NCI-H82 (cell line): ENCODE measurements at regions not wholly inside any gene's neighbourhood (a gene's known extent, or its start where the extent isn't known, plus 50 kb on each side); places are given as distances from the start of the nearest gene placed in this dataset.

Experiments
- DNase-seq: peaks from one replicate; lab custom pipeline; 2025; lab: John Stamatoyannopoulos, UW

- no peak for DNase-seq
Measured at GRCh38 chr4:176011529-176011928, 54.1 kb upstream of the WDR17 start.

GRCh38 chr4:176013476-176014247, 52.0 kb upstream of the WDR17 start:
- DNase-seq = no peak

DNA sequence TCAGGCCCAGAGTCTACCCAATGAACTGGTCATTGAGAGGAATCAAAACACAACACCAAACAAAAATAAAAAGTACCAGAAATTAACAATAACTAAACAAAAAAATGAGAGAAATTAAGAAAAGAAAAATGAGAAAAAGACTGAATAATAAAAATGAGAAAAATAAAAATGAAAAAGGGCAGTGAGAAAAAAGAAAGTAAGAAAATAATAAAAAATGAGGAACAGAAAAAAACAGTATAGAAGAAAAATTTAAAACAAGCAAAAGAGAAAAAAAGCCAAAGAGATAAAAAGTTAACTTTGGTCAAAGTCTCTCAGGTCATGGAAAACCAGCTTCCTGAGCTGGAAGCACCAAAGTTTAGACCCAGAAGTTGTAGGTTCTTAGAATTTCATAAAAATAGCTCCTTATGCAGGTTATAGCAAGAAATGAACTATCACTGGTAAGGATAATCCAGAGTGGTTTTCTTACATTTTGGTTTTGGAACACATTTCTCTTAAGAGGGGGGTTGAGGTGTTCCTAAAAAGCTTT, 51.0 kb upstream of the WDR17 start:
- DNase-seq = no peak
